IMR-90 (cell line): ENCODE measurements at regions not wholly inside any gene's neighbourhood (a gene's known extent, or its start where the extent isn't known, plus 50 kb on each side); places are given as distances from the start of the nearest gene placed in this dataset.

Experiments used
- ATAC-seq: fragments of 200-7000 bp; cut with Tn5 transposase; 2 replicates; pipeline ENCODE4 v1.9.1; 2020; ENCODE audit warnings: low read depth, mild to moderate bottlenecking, moderate library complexity
- BruUV-seq: library from RNA; stranded (reverse); fragments of 400-500 nt; replicated peaks from 2 replicates; lab custom pipeline; 2021; lab: Mats Ljungman, UMichigan
- CTCF ChIA-PET: fragments of 300-600 bp; formaldehyde crosslinking; extraction: SDS; loops from one replicate; lab custom pipeline; 2021; ENCODE audit warnings: antibody characterized with exemption; lab: Yijun Ruan, JAX
- POLR2A ChIA-PET: fragments of 300-600 bp; sonication (Branson Sonifier 250); formaldehyde crosslinking; loops from one replicate; lab custom pipeline; 2022; ENCODE audit warnings: antibody characterized with exemption; ENCODE audit not compliant: unreplicated experiment; lab: Charles Lee
- DNase-seq: peaks from one replicate; pipeline ENCODE4 v3.0.0; 2013
- H2AFZ ChIP-seq: replicated peaks from 2 replicates; pipeline ENCODE3; 2013; ENCODE audit warnings: low read length, mild to moderate bottlenecking; ENCODE audit not compliant: poor library complexity
- H2AK5ac ChIP-seq: 2 replicates; pipeline ENCODE4 v1.6.1; 2013; ENCODE audit warnings: low read depth, low read length, inconsistent platforms
- H2AK9ac ChIP-seq: replicated peaks from 2 replicates; pipeline ENCODE3; 2013; ENCODE audit warnings: mild to moderate bottlenecking, low read depth, low read length, moderate library complexity; ENCODE audit not compliant: poor library complexity
- H2BK120ac ChIP-seq: 2 replicates; pipeline ENCODE4 v1.6.1; 2013; ENCODE audit warnings: low read depth, low read length, inconsistent platforms
- H2BK15ac ChIP-seq: 3 replicates; pipeline ENCODE4 v1.6.1; 2013; ENCODE audit warnings: low read depth, low read length, inconsistent platforms
- H2BK20ac ChIP-seq: 2 replicates; pipeline ENCODE4 v1.6.1; 2013; ENCODE audit warnings: low read depth, mild to moderate bottlenecking, inconsistent platforms, low read length, moderate library complexity
- H2BK5ac ChIP-seq: 2 replicates; pipeline ENCODE4 v1.6.1; 2013; ENCODE audit warnings: mild to moderate bottlenecking, low read depth, low read length, inconsistent platforms; ENCODE audit not compliant: poor library complexity, severe bottlenecking
- H3K14ac ChIP-seq: replicated peaks from 2 replicates; pipeline ENCODE4 v1.6.1; 2013; ENCODE audit warnings: low read depth, low read length, inconsistent platforms
- H3K18ac ChIP-seq: 2 replicates; pipeline ENCODE4 v1.6.1; 2013; ENCODE audit warnings: low read depth, low read length, control low read depth
- H3K23ac ChIP-seq: 2 replicates; pipeline ENCODE4 v1.6.1; 2013; ENCODE audit warnings: low read depth, low read length, inconsistent platforms
- H3K27ac ChIP-seq: 2 replicates; pipeline ENCODE4 v1.5.1; 2013; ENCODE audit warnings: mild to moderate bottlenecking, control low read depth, low read length; ENCODE audit not compliant: insufficient read depth
- H3K27me3 ChIP-seq: 2 replicates; pipeline ENCODE4 v1.6.1; 2013; ENCODE audit warnings: low read length; ENCODE audit not compliant: control insufficient read depth, insufficient read depth
- H3K36me3 ChIP-seq: 2 replicates; pipeline ENCODE4 v1.6.1; 2013; ENCODE audit warnings: low read length, mixed read lengths; ENCODE audit not compliant: control insufficient read depth, insufficient read depth
- H3K4ac ChIP-seq: 2 replicates; pipeline ENCODE4 v1.6.1; 2013; ENCODE audit warnings: low read depth, low read length, inconsistent platforms
- H3K4me1 ChIP-seq: 2 replicates; pipeline ENCODE4 v1.6.1; 2013; ENCODE audit warnings: low read length, mixed read lengths; ENCODE audit not compliant: control insufficient read depth, insufficient read depth
- H3K4me2 ChIP-seq: 2 replicates; pipeline ENCODE4 v1.6.1; 2013; ENCODE audit warnings: low read depth, mild to moderate bottlenecking, control low read depth, low read length, moderate library complexity
- H3K4me3 ChIP-seq: 2 replicates; pipeline ENCODE4 v1.5.1; 2013; ENCODE audit warnings: low read depth, mild to moderate bottlenecking, control low read depth, low read length, moderate library complexity; ENCODE audit not compliant: insufficient read depth
- H3K56ac ChIP-seq: 2 replicates; pipeline ENCODE4 v1.6.1; 2013; ENCODE audit warnings: low read length, inconsistent platforms; ENCODE audit not compliant: insufficient read depth; ENCODE audit errors: extremely low read depth
- H3K79me1 ChIP-seq, 2 experiments: 2 replicates each; pipeline ENCODE4 v1.6.1; 2013; ENCODE audit warnings: low read length in 2 of 2, inconsistent platforms in 1 of 2, low read depth in 1 of 2
- H3K9ac ChIP-seq: 2 replicates; pipeline ENCODE4 v1.6.1; 2013; ENCODE audit warnings: low read depth, low read length, control low read depth
- H3K9me1 ChIP-seq: 2 replicates; pipeline ENCODE4 v1.6.1; 2013; ENCODE audit warnings: low read length, inconsistent platforms; ENCODE audit not compliant: insufficient read depth
- H3K9me3 ChIP-seq: 2 replicates; pipeline ENCODE4 v1.6.1; 2013; ENCODE audit warnings: low read length; ENCODE audit not compliant: control insufficient read depth, insufficient read depth
- H4K20me1 ChIP-seq: 2 replicates; pipeline ENCODE4 v1.6.1; 2013; ENCODE audit warnings: low read length, inconsistent platforms; ENCODE audit not compliant: insufficient read depth
- H4K5ac ChIP-seq: 2 replicates; pipeline ENCODE4 v1.6.1; 2013; ENCODE audit warnings: mild to moderate bottlenecking, low read depth, low read length, control low read depth
- H4K8ac ChIP-seq, 2 experiments: 2 replicates each; pipeline ENCODE4 v1.6.1; 2013; ENCODE audit warnings: low read depth in 2 of 2, low read length in 2 of 2, control low read depth in 1 of 2, inconsistent platforms in 1 of 2
- H4K91ac ChIP-seq: 2 replicates; pipeline ENCODE4 v1.6.1; 2013; ENCODE audit warnings: low read depth, low read length, inconsistent platforms; ENCODE audit not compliant: insufficient read depth
- BHLHE40 ChIP-seq: fragments of 150-350 bp; IDR thresholded peaks from 2 replicates; pipeline ENCODE4 v1.6.1; 2016; ENCODE audit warnings: mild to moderate bottlenecking, low read depth, low read length
- CEBPB ChIP-seq: IDR thresholded peaks from 2 replicates; pipeline ENCODE4 v1.6.1; 2012; ENCODE audit warnings: low read depth, low read length, improper control_type of control experiment
- CHD1 ChIP-seq: IDR thresholded peaks from 2 replicates; pipeline ENCODE4 v1.6.1; 2012; ENCODE audit warnings: low read depth, low read length, improper control_type of control experiment
- MXI1 ChIP-seq: IDR thresholded peaks from 2 replicates; pipeline ENCODE4 v1.6.1; 2012; ENCODE audit warnings: low read depth, mild to moderate bottlenecking, low read length, moderate library complexity, borderline replicate concordance
- POLR2A ChIP-seq: IDR thresholded peaks from 2 replicates; pipeline ENCODE4 v1.6.1; 2012; ENCODE audit warnings: mild to moderate bottlenecking, low read depth, low read length
- RAD21 ChIP-seq: IDR thresholded peaks from 2 replicates; pipeline ENCODE4 v1.6.1; 2012; ENCODE audit warnings: low read length, improper control_type of control experiment
- RCOR1 ChIP-seq: IDR thresholded peaks from 2 replicates; pipeline ENCODE4 v1.6.1; 2012; ENCODE audit warnings: mild to moderate bottlenecking, low read length, improper control_type of control experiment; ENCODE audit not compliant: insufficient replicate concordance
- RFX5 ChIP-seq: IDR thresholded peaks from 2 replicates; pipeline ENCODE4 v1.8.0; 2012; ENCODE audit warnings: low read depth, mild to moderate bottlenecking, low read length, moderate library complexity
- SMC3 ChIP-seq: fragments of 150-350 bp; IDR thresholded peaks from 2 replicates; pipeline ENCODE4 v1.6.1; 2016; ENCODE audit warnings: low read depth, mild to moderate bottlenecking, antibody characterized with exemption, low read length, moderate library complexity
- WGBS, 2 experiments: methylation state at CpG; one replicate each; pipeline versions ENCODE4 v1.1.5 to v1.1.7; 2013; ENCODE audit warnings: missing lambda C conversion rate in 2 of 2; ENCODE audit not compliant: insufficient read length in 1 of 2; ENCODE audit errors: extremely low coverage in 2 of 2; 5-methylcytosine and 5-hydroxymethylcytosine counted together
- dilution Hi-C: fragments of 300-500 bp; cut with HindIII; formaldehyde crosslinking; loops from one replicate; pipeline ENCODE4 v1.14.3; 2018; ENCODE audit warnings: low sequenced_read_pairs; ENCODE audit not compliant: unreplicated experiment
- in situ Hi-C: fragments of 300-500 bp; cut with MboI; formaldehyde crosslinking; loops from 3 replicates; pipeline ENCODE4 v1.14.3; 2019; ENCODE audit warnings: low sequenced_read_pairs, inconsistent platforms, mixed read lengths
- intact Hi-C: fragments of 100-400 bp; cut with micrococcal nuclease; formaldehyde crosslinking; loops from 2 replicates; pipeline ENCODE4 v1.10.0; 2022
- TF ChIP-seq, protein P1 (sequence below): fragments of 150-350 bp; IDR thresholded peaks from 2 replicates; pipeline ENCODE4 v1.6.1; 2017; ENCODE audit warnings: mild to moderate bottlenecking, antibody characterized with exemption, low read length, low read depth
- TF ChIP-seq, protein P2 (sequence below): fragments of 150-350 bp; IDR thresholded peaks from 2 replicates; pipeline ENCODE4 v1.6.1; 2016; ENCODE audit warnings: low read depth, mild to moderate bottlenecking, low read length, moderate library complexity, borderline replicate concordance
- TF ChIP-seq, protein P3 (sequence below): conservative IDR thresholded peaks from 2 replicates; pipeline ENCODE4 v1.5.1; 2012; ENCODE audit warnings: mild to moderate bottlenecking, low read depth, low read length, improper control_type of control experiment

DNA sequence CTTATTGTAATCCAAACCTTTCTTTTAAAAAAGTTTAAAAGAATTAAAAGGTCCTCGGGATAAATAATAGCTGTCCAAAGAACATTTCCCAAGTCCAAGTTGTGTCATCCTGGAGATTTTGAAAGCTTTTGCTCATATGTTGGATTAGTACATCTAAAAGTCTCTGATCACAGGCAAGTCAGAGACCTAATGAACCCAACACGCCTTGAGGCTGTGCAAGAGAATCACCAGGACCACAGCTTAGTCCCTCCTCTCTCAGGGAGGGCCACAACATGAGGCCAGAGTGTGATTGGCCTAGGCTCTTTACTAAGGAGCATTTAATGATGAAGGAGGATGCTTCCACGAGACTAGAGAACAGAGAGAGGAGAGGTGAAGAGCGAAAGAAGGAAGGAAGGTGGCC is 98.7 kb upstream of the OR5AK2 start:
- Histone ChIP-seq H3K79me1 (no peaks in the 10 kb centered on the region), H3K27me3 (no peaks in the 10 kb centered on the region), H2BK120ac (no peak overlapping the region), H3K9me1 (no peaks in the 10 kb centered on the region), H3K14ac (no peak overlapping the region), H3K27ac (no peak overlapping the region), H3K9ac (no peak overlapping the region), H2AFZ (no peak overlapping the region), H3K56ac (no peak overlapping the region), H3K18ac (no peak overlapping the region), H2BK20ac (no peak overlapping the region), H4K91ac (no peak overlapping the region), H3K23ac (no peak overlapping the region), H4K8ac (no peak overlapping the region), H3K36me3 (no peaks in the 10 kb centered on the region), H2AK9ac (no peak overlapping the region), H2BK15ac (no peak overlapping the region), H2BK5ac (no peak overlapping the region), H3K4me1 (no peaks in the 10 kb centered on the region), H4K20me1 (no peaks in the 10 kb centered on the region), H3K4ac (no peak overlapping the region), H4K5ac (no peak overlapping the region), H3K4me3 (no peak overlapping the region), H2AK5ac (no peak overlapping the region), H3K9me3 (no peaks in the 10 kb centered on the region), H3K4me2 (no peak overlapping the region)
- TF ChIP-seq MXI1 (no peak), CHD1 (no peak), RCOR1 (no peak), POLR2A (no peak), BHLHE40 (no peak), CEBPB (no peak), RFX5 (no peak), RAD21 (no peak), SMC3 (no peak)
- TF ChIP-seq, protein P1, sequence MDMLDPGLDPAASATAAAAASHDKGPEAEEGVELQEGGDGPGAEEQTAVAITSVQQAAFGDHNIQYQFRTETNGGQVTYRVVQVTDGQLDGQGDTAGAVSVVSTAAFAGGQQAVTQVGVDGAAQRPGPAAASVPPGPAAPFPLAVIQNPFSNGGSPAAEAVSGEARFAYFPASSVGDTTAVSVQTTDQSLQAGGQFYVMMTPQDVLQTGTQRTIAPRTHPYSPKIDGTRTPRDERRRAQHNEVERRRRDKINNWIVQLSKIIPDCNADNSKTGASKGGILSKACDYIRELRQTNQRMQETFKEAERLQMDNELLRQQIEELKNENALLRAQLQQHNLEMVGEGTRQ: no peak
- TF ChIP-seq, protein P2, sequence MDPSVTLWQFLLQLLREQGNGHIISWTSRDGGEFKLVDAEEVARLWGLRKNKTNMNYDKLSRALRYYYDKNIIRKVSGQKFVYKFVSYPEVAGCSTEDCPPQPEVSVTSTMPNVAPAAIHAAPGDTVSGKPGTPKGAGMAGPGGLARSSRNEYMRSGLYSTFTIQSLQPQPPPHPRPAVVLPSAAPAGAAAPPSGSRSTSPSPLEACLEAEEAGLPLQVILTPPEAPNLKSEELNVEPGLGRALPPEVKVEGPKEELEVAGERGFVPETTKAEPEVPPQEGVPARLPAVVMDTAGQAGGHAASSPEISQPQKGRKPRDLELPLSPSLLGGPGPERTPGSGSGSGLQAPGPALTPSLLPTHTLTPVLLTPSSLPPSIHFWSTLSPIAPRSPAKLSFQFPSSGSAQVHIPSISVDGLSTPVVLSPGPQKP: no peak
- TF ChIP-seq, protein P3, sequence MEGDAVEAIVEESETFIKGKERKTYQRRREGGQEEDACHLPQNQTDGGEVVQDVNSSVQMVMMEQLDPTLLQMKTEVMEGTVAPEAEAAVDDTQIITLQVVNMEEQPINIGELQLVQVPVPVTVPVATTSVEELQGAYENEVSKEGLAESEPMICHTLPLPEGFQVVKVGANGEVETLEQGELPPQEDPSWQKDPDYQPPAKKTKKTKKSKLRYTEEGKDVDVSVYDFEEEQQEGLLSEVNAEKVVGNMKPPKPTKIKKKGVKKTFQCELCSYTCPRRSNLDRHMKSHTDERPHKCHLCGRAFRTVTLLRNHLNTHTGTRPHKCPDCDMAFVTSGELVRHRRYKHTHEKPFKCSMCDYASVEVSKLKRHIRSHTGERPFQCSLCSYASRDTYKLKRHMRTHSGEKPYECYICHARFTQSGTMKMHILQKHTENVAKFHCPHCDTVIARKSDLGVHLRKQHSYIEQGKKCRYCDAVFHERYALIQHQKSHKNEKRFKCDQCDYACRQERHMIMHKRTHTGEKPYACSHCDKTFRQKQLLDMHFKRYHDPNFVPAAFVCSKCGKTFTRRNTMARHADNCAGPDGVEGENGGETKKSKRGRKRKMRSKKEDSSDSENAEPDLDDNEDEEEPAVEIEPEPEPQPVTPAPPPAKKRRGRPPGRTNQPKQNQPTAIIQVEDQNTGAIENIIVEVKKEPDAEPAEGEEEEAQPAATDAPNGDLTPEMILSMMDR: no peak
- no CpG with 5 or more reads among the region's 4 CpGs for WGBS, 2 experiments
- ATAC-seq (no peak), DNase-seq (no peak)
- ChIA-PET POLR2A (no interaction called here), CTCF (no interaction called here)
- in situ Hi-C loops (no loop called here), dilution Hi-C loops (no loop called here), intact Hi-C loops (no loop called here)
- no TSS peak for BruUV-seq
